ENCODE measurements at regions not wholly inside any gene's neighbourhood (a gene's known extent, or its start where the extent isn't known, plus 50 kb on each side); places are given as distances from the start of the nearest gene placed in this dataset.

- TF ChIP-seq CTCF (IDR thresholded peaks at IDR 0.05; ENCODE audit: poor library complexity, severe bottlenecking) (no peak), RAD21 (conservative IDR thresholded peaks at IDR 0.05) (no peak), REST (IDR thresholded peaks at IDR 0.05; ENCODE audit: borderline replicate concordance) (no peak), POLR2AphosphoS5 (IDR thresholded peaks at IDR 0.05) (no peak)
Measured at GRCh38 chr4:112994732-112995464, 54.6 kb upstream of the ANK2 start.

Measured in neural cell (in vitro differentiated cells).